ENCODE measurements at regions not wholly inside any gene's neighbourhood (a gene's known extent, or its start where the extent isn't known, plus 50 kb on each side); places are given as distances from the start of the nearest gene placed in this dataset.
"Not testable (repeated sequence)": the region's sequence is repeated elsewhere in the genome, so short reads cannot be mapped to it uniquely, and the experiment has no call there.

DNA sequence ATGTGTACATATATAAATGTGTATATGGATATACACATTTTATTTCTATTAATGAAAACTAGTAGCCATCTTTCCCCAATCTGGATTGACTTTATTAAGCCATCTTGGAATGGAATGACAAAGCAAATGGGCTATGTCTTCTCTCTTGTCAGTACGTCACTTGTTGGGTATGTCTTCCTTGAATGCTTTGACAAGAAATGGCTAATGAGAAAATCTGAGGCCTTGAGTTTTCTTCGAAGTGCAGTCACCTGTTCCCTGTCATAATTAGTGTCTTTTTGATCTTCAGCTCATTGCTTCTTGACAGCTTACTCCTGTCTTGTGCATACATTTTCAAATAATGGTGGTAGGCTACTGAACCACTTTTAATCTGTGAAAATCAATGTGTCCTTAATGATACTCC is 243.2 kb upstream of the RGMB start:
- H3K4me3 ChIP-seq (ENCODE audit: low read depth, low read length), result no peak overlapping the region
- DNase-seq (ENCODE audit: low read depth), result no peak
- TF ChIP-seq, protein P1, sequence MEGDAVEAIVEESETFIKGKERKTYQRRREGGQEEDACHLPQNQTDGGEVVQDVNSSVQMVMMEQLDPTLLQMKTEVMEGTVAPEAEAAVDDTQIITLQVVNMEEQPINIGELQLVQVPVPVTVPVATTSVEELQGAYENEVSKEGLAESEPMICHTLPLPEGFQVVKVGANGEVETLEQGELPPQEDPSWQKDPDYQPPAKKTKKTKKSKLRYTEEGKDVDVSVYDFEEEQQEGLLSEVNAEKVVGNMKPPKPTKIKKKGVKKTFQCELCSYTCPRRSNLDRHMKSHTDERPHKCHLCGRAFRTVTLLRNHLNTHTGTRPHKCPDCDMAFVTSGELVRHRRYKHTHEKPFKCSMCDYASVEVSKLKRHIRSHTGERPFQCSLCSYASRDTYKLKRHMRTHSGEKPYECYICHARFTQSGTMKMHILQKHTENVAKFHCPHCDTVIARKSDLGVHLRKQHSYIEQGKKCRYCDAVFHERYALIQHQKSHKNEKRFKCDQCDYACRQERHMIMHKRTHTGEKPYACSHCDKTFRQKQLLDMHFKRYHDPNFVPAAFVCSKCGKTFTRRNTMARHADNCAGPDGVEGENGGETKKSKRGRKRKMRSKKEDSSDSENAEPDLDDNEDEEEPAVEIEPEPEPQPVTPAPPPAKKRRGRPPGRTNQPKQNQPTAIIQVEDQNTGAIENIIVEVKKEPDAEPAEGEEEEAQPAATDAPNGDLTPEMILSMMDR (IDR thresholded peaks at IDR 0.05; ENCODE audit: control insufficient read depth, extremely low read depth, insufficient read depth), result no peak

DNA sequence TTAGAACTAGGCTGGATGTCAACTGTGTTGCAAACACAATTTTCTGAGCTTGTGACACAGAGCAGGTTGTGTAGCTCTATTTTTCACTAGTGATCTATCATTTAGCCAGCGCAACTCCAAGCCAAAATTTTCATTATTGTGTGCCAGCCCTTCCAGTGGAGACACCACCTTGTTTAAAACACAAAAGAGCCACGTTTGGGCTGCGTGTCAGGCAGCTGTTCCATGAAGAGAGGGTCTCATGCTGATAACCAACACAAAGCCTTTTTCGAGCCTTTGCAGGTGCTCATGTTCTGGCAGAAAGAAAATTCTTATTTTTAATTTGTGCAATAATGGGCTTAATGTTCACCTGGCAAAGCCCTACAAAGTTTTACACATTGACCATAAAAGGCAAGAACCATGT is 237.6 kb upstream of the RGMB start:
- TF ChIP-seq, protein P1 (IDR thresholded peaks at IDR 0.05; ENCODE audit: control insufficient read depth, extremely low read depth, insufficient read depth), result no peak
- DNase-seq (ENCODE audit: low read depth), result no peak
- no peak overlapping the region for H3K4me3 ChIP-seq (ENCODE audit: low read depth, low read length)

DNA sequence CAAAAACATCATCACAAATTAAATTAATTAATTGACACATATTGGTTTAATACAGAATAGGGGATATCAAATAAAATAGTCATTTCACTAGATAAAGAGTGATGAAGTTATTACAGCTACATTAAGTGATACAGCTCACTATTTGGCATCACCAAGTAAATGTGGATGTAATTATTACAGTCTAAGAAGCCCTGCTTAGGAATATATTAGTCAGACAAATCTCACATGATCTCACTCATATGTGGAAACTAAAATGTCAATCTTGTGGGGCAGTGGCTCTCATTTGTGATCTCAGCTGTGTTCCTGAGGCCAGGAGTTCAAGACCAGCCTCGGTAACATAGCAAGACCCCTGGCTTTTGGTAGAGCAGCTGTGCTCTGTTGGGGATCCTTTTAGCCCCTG is 233.4 kb upstream of the RGMB start:
- no peak overlapping the region for H3K4me3 ChIP-seq (ENCODE audit: low read depth, low read length)
- TF ChIP-seq, protein P1 (IDR thresholded peaks at IDR 0.05; ENCODE audit: control insufficient read depth, extremely low read depth, insufficient read depth), result no peak
- no peak for DNase-seq (ENCODE audit: low read depth)

DNA sequence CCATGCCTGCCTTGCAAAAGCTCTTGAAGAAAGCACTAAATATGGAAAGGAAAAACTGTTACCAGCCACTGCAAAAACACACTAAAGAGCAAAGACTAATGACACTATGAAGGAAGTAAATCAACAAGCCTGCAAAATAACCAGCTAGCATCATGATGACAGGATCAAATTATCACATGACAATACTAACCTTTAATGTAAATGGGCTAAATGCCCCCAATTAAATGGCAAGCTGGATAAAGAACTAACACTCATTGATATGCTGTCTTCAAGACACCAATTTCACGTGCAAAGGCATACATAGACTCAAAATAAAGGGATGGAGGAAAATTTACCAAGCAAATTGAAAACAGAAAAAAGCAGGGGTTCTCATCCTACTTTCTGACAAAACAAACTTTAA is 231.8 kb upstream of the RGMB start:
- no peak overlapping the region for H3K4me3 ChIP-seq (ENCODE audit: low read depth, low read length)
- TF ChIP-seq, protein P1 (IDR thresholded peaks at IDR 0.05; ENCODE audit: control insufficient read depth, extremely low read depth, insufficient read depth), result no peak
- DNase-seq (ENCODE audit: low read depth), result no peak

DNA sequence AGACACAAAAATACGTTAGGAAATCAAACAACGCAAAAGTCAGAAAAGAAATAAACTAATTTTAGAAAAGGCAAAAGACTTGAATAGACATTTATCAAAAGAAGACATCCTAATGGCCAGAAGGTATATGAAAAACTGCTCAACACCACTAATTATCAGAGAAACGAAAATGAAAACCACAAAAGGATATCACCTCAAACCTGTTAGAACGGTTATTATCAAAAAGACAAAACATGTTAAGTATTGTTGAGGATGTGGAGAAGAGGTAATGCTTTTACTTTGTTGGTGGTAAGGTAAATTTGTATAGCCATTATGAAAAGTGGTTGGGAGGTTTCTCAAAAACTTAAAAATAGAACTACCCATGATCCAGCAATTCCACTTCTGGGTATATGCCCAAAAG is 230.0 kb upstream of the RGMB start:
- H3K4me3 ChIP-seq (ENCODE audit: low read depth, low read length), result no peak overlapping the region
- no peak for DNase-seq (ENCODE audit: low read depth)
- TF ChIP-seq, protein P1 (IDR thresholded peaks at IDR 0.05; ENCODE audit: control insufficient read depth, extremely low read depth, insufficient read depth), result no peak

DNA sequence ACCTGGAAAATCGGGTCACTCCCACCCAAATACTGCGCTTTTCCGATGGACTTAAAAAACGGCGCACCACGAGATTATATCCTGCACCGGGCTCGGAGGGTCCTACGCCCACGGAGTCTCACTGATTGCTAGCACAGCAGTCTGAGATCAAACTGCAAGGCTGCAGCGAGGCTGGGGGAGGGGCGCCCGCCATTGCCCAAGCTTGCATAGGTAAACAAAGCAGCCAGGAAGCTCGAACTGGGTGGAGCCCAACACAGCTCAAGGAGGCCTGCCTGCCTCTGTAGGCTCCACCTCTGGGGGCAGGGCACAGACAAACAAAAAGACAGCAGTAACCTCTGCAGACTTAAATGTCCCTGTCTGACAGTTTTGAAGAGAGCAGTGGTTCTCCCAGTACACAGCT is 226.5 kb upstream of the RGMB start:
- DNase-seq (ENCODE audit: low read depth); H3K4me3 ChIP-seq (ENCODE audit: low read depth, low read length): not testable (repeated sequence)

DNA sequence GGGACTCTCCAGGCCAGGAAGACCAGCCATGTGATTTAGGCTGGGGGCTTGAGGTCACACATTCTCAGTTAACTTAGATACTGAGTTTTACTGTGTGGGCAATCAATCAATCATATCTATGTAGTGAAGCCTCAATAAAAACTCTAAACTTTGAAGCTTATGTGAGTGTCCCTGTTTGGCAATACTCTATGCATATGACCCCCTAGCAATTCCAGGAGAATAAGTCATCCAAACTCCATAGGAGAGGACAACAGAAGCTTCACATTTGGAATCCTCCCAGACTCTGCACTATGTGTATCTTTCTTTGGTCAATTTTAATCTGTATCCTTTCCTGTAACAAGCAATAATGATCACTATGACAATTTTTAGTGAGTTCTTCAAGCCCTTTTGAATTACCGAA is 216.8 kb upstream of the RGMB start:
- no peak for DNase-seq (ENCODE audit: low read depth)
- no peak overlapping the region for H3K4me3 ChIP-seq (ENCODE audit: low read depth, low read length)
- TF ChIP-seq, protein P1 (IDR thresholded peaks at IDR 0.05; ENCODE audit: control insufficient read depth, extremely low read depth, insufficient read depth), result no peak

DNA sequence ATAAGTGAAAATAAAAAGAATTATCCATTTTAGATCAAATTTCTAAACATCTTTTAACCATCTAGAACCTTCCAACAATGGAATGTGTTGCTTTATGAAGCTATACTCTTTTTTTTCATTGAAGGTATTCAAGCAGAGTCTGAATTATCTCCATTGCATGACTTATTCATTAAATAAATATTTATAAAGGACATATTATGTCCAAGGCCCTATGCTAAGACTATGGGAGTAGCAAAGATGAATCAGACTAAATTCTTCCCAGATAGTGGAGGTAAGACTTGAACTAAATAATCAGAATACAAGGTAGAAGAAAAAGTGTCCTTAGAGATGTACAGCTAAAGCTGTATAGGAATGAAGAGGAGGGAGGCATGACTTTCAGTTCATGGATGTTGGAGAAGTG is 215.5 kb upstream of the RGMB start:
- TF ChIP-seq, protein P1 (IDR thresholded peaks at IDR 0.05; ENCODE audit: control insufficient read depth, extremely low read depth, insufficient read depth), result no peak
- no peak overlapping the region for H3K4me3 ChIP-seq (ENCODE audit: low read depth, low read length)
- no peak for DNase-seq (ENCODE audit: low read depth)

Data from LNCaP clone FGC (cell line).